ENCODE measurements at regions not wholly inside any gene's neighbourhood (a gene's known extent, or its start where the extent isn't known, plus 50 kb on each side); places are given as distances from the start of the nearest gene placed in this dataset.

DNA sequence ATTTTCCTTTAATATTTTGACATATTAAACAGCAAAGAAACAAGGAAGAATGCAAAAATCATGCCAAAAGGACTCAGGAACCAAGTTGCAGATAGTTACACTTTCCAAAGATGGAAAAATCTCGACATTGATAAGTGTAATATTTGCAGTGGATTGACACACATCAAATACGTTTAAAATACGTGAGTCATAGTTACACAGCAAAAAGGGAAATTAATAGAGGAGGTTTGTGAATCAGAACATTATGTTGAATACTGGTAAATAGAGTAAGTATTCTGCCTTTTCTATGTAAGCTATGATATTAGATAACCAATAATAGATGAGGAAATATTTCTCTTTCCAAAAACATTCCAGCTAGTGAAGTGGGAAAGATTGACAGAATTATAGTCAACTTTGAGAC is 1761.3 kb upstream of the IGFBP7 start:
- no peaks in the 10 kb centered on the region; the same call in 1 of the 2 replicates for H3F3A ChIP-seq (replicated peaks; ENCODE audit: low read depth)
- no peaks in the 10 kb centered on the region for H3K9me2 ChIP-seq (ENCODE audit: insufficient read depth)
- no peaks in the 10 kb centered on the region for H3K27me3 ChIP-seq (ENCODE audit: insufficient read depth)
- no peak for TF ChIP-seq NANOG (IDR thresholded peaks at IDR 0.05; ENCODE audit: borderline replicate concordance)
- TF ChIP-seq EZH2phosphoT487 (IDR thresholded peaks at IDR 0.05; ENCODE audit: unreplicated experiment) = no peak
- TF ChIP-seq POLR2AphosphoS5 (IDR thresholded peaks at IDR 0.05; ENCODE audit: low read depth) = no peak
- TF ChIP-seq STAT1 (IDR thresholded peaks at IDR 0.05; ENCODE audit: unreplicated experiment) = no peak
- Mint-ChIP-seq H3K27me3 (ENCODE audit: insufficient read depth, low read depth, poor library complexity) (no peaks in the 10 kb centered on the region), H3K36me3 (ENCODE audit: low read depth) (no peaks in the 10 kb centered on the region), H3K27ac (no peak overlapping the region), H3K9me3 (peaks cover 3% of the 10 kb centered on the region; the same call in 1 of the 3 replicates), H3K4me3 (no peak overlapping the region), H3K4me1 (no peaks in the 10 kb centered on the region)
- no peak overlapping the region for H3K27ac ChIP-seq (ENCODE audit: low read depth)
- H3K4me1 ChIP-seq (ENCODE audit: insufficient read depth) = no peaks in the 10 kb centered on the region
- DNase-seq (ENCODE audit: low spot score) (no peak), ATAC-seq (no peak)
- H4K20me1 ChIP-seq (replicated peaks; ENCODE audit: insufficient read depth) = no peaks in the 10 kb centered on the region
- H3K4me2 ChIP-seq = no peak overlapping the region
- H3K4me3 ChIP-seq = no peak overlapping the region
- no peaks in the 10 kb centered on the region for H3K79me2 ChIP-seq (replicated peaks; ENCODE audit: insufficient read depth)
- no peak overlapping the region for H2AFZ ChIP-seq
- H3K36me3 ChIP-seq (ENCODE audit: insufficient read depth) = no peaks in the 10 kb centered on the region

DNA sequence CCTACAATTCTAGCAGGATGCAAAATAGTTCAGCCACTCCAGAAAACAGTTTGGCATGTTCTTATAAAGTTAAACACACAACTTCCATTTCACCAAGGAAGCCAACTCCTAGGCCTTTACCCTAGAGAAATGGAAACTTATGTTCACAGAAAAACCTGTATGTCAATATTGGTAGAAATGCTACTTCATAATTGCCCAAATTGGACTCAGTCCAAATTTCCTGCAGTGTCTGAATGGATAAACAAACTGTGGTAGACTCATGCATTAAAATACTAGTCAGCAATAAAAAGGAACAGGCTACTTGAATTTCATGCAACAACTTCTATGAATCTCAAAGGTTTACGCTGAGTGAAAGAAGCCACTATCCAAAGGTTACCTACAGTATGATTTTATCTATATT is 1738.8 kb upstream of the IGFBP7 start:
- no peaks in the 10 kb centered on the region for H3K79me2 ChIP-seq (replicated peaks; ENCODE audit: insufficient read depth)
- Mint-ChIP-seq H3K36me3 (ENCODE audit: low read depth) (peaks cover 8% of the 10 kb centered on the region; the same call in 1 of the 3 replicates), H3K4me1 (no peaks in the 10 kb centered on the region), H3K27ac (no peak overlapping the region), H3K27me3 (ENCODE audit: insufficient read depth, low read depth, poor library complexity) (no peaks in the 10 kb centered on the region), H3K4me3 (no peak overlapping the region), H3K9me3 (peaks cover 10% of the 10 kb centered on the region)
- no peak overlapping the region for H3K27ac ChIP-seq (ENCODE audit: low read depth)
- H3K9me2 ChIP-seq (ENCODE audit: insufficient read depth) = peaks cover 4% of the 10 kb centered on the region; the same call in 1 of the 2 replicates
- TF ChIP-seq ZNF114 (CRISPR knock-in tag; IDR thresholded peaks at IDR 0.05) (no peak), ZNF331 (CRISPR knock-in tag; IDR thresholded peaks at IDR 0.05; ENCODE audit: low read depth) (no peak), JUNB (IDR thresholded peaks at IDR 0.05; ENCODE audit: unreplicated experiment) (no peak), POLR2AphosphoS5 (IDR thresholded peaks at IDR 0.05; ENCODE audit: low read depth) (no peak), STAT1 (IDR thresholded peaks at IDR 0.05; ENCODE audit: unreplicated experiment) (no peak)
- TF ChIP-seq, protein P1, sequence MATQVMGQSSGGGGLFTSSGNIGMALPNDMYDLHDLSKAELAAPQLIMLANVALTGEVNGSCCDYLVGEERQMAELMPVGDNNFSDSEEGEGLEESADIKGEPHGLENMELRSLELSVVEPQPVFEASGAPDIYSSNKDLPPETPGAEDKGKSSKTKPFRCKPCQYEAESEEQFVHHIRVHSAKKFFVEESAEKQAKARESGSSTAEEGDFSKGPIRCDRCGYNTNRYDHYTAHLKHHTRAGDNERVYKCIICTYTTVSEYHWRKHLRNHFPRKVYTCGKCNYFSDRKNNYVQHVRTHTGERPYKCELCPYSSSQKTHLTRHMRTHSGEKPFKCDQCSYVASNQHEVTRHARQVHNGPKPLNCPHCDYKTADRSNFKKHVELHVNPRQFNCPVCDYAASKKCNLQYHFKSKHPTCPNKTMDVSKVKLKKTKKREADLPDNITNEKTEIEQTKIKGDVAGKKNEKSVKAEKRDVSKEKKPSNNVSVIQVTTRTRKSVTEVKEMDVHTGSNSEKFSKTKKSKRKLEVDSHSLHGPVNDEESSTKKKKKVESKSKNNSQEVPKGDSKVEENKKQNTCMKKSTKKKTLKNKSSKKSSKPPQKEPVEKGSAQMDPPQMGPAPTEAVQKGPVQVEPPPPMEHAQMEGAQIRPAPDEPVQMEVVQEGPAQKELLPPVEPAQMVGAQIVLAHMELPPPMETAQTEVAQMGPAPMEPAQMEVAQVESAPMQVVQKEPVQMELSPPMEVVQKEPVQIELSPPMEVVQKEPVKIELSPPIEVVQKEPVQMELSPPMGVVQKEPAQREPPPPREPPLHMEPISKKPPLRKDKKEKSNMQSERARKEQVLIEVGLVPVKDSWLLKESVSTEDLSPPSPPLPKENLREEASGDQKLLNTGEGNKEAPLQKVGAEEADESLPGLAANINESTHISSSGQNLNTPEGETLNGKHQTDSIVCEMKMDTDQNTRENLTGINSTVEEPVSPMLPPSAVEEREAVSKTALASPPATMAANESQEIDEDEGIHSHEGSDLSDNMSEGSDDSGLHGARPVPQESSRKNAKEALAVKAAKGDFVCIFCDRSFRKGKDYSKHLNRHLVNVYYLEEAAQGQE (IDR thresholded peaks at IDR 0.05; ENCODE audit: unreplicated experiment) = no peak
- TF ChIP-seq, protein P2, sequence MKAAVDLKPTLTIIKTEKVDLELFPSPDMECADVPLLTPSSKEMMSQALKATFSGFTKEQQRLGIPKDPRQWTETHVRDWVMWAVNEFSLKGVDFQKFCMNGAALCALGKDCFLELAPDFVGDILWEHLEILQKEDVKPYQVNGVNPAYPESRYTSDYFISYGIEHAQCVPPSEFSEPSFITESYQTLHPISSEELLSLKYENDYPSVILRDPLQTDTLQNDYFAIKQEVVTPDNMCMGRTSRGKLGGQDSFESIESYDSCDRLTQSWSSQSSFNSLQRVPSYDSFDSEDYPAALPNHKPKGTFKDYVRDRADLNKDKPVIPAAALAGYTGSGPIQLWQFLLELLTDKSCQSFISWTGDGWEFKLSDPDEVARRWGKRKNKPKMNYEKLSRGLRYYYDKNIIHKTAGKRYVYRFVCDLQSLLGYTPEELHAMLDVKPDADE (IDR thresholded peaks at IDR 0.05) = no peak
- TF ChIP-seq, protein P3, sequence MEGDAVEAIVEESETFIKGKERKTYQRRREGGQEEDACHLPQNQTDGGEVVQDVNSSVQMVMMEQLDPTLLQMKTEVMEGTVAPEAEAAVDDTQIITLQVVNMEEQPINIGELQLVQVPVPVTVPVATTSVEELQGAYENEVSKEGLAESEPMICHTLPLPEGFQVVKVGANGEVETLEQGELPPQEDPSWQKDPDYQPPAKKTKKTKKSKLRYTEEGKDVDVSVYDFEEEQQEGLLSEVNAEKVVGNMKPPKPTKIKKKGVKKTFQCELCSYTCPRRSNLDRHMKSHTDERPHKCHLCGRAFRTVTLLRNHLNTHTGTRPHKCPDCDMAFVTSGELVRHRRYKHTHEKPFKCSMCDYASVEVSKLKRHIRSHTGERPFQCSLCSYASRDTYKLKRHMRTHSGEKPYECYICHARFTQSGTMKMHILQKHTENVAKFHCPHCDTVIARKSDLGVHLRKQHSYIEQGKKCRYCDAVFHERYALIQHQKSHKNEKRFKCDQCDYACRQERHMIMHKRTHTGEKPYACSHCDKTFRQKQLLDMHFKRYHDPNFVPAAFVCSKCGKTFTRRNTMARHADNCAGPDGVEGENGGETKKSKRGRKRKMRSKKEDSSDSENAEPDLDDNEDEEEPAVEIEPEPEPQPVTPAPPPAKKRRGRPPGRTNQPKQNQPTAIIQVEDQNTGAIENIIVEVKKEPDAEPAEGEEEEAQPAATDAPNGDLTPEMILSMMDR (conservative IDR thresholded peaks at IDR 0.05; ENCODE audit: low read depth in 2 of 2) = no peak
- H3F3A ChIP-seq (replicated peaks; ENCODE audit: low read depth) = no peaks in the 10 kb centered on the region
- no peak for DNase-seq (ENCODE audit: low spot score)
- no peak overlapping the region for H3K4me3 ChIP-seq
- no peaks in the 10 kb centered on the region for H3K4me1 ChIP-seq (ENCODE audit: insufficient read depth)
- H2AFZ ChIP-seq = peak overlapping the region; percentile 28; the same call in 1 of the 2 replicates
- H3K36me3 ChIP-seq (ENCODE audit: insufficient read depth) = no peaks in the 10 kb centered on the region
- no peak overlapping the region for H3K4me2 ChIP-seq
- H3K27me3 ChIP-seq (ENCODE audit: insufficient read depth) = no peaks in the 10 kb centered on the region
- ATAC-seq = no peak
- no peaks in the 10 kb centered on the region for H4K20me1 ChIP-seq (replicated peaks; ENCODE audit: insufficient read depth)

All from GM23338 (cell line).